ENCODE measurements at regions not wholly inside any gene's neighbourhood (a gene's known extent, or its start where the extent isn't known, plus 50 kb on each side); places are given as distances from the start of the nearest gene placed in this dataset.

DNA sequence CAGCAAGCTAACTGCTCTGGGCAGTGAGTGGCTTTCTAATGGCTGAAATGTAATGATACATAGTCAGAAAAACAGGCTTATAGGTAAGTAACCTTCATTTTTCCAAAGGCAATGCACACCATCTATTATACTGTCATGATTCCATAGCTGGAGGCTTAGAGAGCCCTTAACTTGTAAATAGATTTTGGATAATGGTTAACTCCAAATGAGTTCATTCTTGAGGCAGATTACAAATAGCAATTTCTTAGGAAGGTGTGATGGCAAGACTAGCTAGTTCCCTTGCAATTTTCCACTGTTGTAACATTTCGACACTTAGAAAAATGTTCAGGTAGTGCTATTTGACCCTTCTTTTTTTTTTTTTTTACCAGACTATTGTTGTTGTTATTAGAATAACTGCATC, 789.8 kb upstream of the PCDH9 start:
- no peak overlapping the region for H3K9ac ChIP-seq (ENCODE audit: low read depth, low read length)
- H3K4me1 ChIP-seq (ENCODE audit: control insufficient read depth, insufficient read depth, low read length), result peaks cover 28% of the 10 kb centered on the region
- no peaks in the 10 kb centered on the region for H3K9me3 ChIP-seq (ENCODE audit: control insufficient read depth, insufficient read depth, low read length)
- no peak overlapping the region for H3K4me3 ChIP-seq (ENCODE audit: low read depth, low read length)
- no peaks in the 10 kb centered on the region for H3K27me3 ChIP-seq (ENCODE audit: control insufficient read depth, insufficient read depth, low read length)
- H3K36me3 ChIP-seq (ENCODE audit: control insufficient read depth, insufficient read depth, low read length), result no peaks in the 10 kb centered on the region
- no peak overlapping the region for H3K27ac ChIP-seq (ENCODE audit: low read depth, low read length)

DNA sequence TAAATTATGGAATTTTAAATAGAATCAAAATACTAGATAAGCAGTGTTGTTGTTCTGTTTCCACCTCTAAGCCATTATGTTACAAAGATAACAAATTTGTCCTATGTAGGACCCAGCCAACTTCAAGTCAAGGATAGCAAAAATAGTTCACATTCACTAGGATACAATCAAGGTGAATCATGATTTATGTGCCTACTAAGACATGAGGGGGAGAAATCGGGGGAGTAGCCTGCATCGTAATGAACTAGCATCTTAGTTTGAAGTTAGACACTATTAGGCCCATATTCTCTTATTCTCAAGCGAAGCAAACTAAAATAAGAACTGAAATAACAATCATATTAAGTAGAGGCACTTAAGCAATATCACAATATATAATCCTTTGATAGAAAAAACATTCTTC, 779.4 kb upstream of the PCDH9 start:
- no peaks in the 10 kb centered on the region for H3K4me1 ChIP-seq (ENCODE audit: control insufficient read depth, insufficient read depth, low read length)

DNA sequence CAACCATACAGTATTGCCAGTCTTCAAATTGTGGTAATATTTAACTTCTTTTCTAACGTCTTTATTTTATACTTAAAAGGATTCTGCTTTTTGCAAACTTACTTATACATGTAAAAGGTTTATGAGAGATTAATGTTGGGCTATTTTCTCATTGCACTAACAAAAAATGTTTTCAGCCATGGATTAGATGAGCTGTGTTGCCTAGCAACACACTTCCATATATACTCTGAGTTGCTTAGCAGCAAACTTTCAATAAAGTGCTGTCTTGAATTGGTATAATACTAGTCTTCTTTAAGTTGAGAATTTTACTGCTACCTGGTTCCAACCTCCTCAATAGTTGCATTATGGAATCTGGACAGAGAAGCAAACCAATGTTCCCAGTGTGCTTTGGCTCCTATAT, 777.4 kb upstream of the PCDH9 start:
- H3K27me3 ChIP-seq (ENCODE audit: control insufficient read depth, insufficient read depth, low read length), result no peaks in the 10 kb centered on the region
- no peaks in the 10 kb centered on the region for H3K36me3 ChIP-seq (ENCODE audit: control insufficient read depth, insufficient read depth, low read length)
- H3K27ac ChIP-seq (ENCODE audit: low read depth, low read length), result no peak overlapping the region
- H3K9me3 ChIP-seq (ENCODE audit: control insufficient read depth, insufficient read depth, low read length), result no peaks in the 10 kb centered on the region
- H3K4me1 ChIP-seq (ENCODE audit: control insufficient read depth, insufficient read depth, low read length), result 0 out of 2 replicates have a peak, but pooled peaks cover 6% of the 10 kb centered on the region
- H3K9ac ChIP-seq (ENCODE audit: low read depth, low read length), result no peak overlapping the region
- H3K4me3 ChIP-seq (ENCODE audit: low read depth, low read length), result no peak overlapping the region

More for the DNA sequence above, 779.4 kb upstream of the PCDH9 start:
- Histone ChIP-seq H3K27me3 (ENCODE audit: control insufficient read depth, insufficient read depth, low read length) (no peaks in the 10 kb centered on the region), H3K4me3 (ENCODE audit: low read depth, low read length) (no peak overlapping the region), H3K27ac (ENCODE audit: low read depth, low read length) (no peak overlapping the region), H3K9ac (ENCODE audit: low read depth, low read length) (no peak overlapping the region), H3K36me3 (ENCODE audit: control insufficient read depth, insufficient read depth, low read length) (no peaks in the 10 kb centered on the region), H3K9me3 (ENCODE audit: control insufficient read depth, insufficient read depth, low read length) (no peaks in the 10 kb centered on the region)

DNA sequence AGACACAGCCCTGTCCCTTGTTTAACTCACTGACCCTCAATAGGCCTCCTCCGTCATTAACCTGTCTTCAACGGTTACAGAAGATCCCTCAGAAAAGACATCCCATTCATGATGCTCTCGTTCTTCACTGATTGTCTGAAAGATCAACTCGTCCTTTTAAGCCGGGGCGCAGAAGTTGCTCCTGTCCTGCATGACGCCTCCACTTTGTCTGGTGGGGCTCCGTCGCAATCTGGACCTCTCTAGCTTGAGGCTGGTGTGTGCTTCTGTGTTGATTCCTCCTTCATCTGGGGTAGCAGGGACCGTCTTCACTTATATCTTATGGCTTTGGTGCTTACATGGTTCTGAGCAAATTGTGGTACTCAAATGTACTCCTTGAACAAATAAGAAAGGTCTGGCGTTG, 766.0 kb upstream of the PCDH9 start:
- no peaks in the 10 kb centered on the region for H3K27me3 ChIP-seq (ENCODE audit: control insufficient read depth, insufficient read depth, low read length)
- H3K27ac ChIP-seq (ENCODE audit: low read depth, low read length), result no peak overlapping the region
- H3K9me3 ChIP-seq (ENCODE audit: control insufficient read depth, insufficient read depth, low read length), result no peaks in the 10 kb centered on the region
- H3K36me3 ChIP-seq (ENCODE audit: control insufficient read depth, insufficient read depth, low read length), result no peaks in the 10 kb centered on the region
- H3K4me1 ChIP-seq (ENCODE audit: control insufficient read depth, insufficient read depth, low read length), result no peaks in the 10 kb centered on the region
- no peak overlapping the region for H3K4me3 ChIP-seq (ENCODE audit: low read depth, low read length)
- no peak overlapping the region for H3K9ac ChIP-seq (ENCODE audit: low read depth, low read length)

DNA sequence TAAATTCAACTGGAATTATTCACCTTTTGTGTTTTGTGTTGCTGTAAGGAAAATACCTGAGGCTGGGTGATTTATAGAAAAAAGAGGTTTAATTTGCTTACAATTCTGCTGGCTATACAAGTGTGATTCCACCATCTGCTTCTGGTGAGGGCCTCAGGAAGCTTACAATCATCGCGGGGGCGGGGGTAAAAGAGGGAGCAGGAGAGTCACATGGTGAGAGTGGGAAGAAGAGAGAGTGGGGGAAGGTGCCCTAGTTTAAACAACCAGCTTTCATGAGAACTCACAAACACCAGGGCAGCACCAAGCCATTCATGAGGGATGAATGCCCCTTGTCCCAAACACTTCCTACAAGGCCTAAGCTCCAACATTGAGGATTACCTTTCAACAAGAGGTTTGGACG, 760.7 kb upstream of the PCDH9 start:
- no peaks in the 10 kb centered on the region for H3K4me1 ChIP-seq (ENCODE audit: control insufficient read depth, insufficient read depth, low read length)

DNA sequence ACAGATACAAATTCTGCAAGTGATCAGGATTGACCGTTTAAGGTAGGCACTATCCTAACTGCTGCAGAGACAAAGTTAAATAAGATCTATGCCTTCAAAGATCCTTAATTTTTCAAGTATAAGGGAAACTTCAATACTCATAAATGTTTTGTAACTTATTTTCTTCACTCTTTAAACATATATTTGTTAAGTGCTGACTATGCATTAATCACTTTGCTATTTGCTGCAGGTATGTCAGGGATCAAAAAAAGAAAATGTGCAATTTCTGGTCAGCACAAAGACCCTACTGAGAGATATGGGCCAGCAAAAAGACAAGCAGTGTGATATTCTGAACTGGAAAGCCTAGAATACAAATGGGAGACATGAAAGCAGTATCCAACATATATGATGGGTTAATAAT, 756.1 kb upstream of the PCDH9 start:
- no peak overlapping the region for H3K4me3 ChIP-seq (ENCODE audit: low read depth, low read length)
- H3K4me1 ChIP-seq (ENCODE audit: control insufficient read depth, insufficient read depth, low read length), result no peaks in the 10 kb centered on the region
- no peaks in the 10 kb centered on the region for H3K36me3 ChIP-seq (ENCODE audit: control insufficient read depth, insufficient read depth, low read length)
- H3K9ac ChIP-seq (ENCODE audit: low read depth, low read length), result no peak overlapping the region
- H3K27me3 ChIP-seq (ENCODE audit: control insufficient read depth, insufficient read depth, low read length), result no peaks in the 10 kb centered on the region
- H3K9me3 ChIP-seq (ENCODE audit: control insufficient read depth, insufficient read depth, low read length), result no peaks in the 10 kb centered on the region
- H3K27ac ChIP-seq (ENCODE audit: low read depth, low read length), result no peak overlapping the region

More for the DNA sequence above, 760.7 kb upstream of the PCDH9 start:
- H3K27me3 ChIP-seq (ENCODE audit: control insufficient read depth, insufficient read depth, low read length), result no peaks in the 10 kb centered on the region
- no peaks in the 10 kb centered on the region for H3K9me3 ChIP-seq (ENCODE audit: control insufficient read depth, insufficient read depth, low read length)
- H3K9ac ChIP-seq (ENCODE audit: low read depth, low read length), result no peak overlapping the region
- no peak overlapping the region for H3K4me3 ChIP-seq (ENCODE audit: low read depth, low read length)
- no peaks in the 10 kb centered on the region for H3K36me3 ChIP-seq (ENCODE audit: control insufficient read depth, insufficient read depth, low read length)
- no peak overlapping the region for H3K27ac ChIP-seq (ENCODE audit: low read depth, low read length)

DNA sequence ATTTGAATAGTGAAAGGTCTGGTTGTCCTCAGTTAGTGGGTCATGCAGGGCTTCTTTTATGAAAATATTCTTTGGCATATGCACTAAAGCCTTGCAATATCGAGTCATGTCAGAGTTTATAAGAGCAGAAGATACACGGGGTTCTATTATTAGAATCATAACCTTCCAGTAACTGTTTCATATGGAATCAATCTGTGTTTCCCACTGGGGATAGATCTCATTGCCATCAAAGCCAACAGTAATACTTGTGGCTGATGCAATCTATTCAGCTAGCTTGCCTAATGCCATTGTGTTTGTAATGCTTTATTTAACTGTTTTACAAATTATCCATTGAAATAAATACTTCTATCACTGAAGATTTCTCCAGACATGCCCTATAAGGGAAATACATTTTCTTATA, 746.9 kb upstream of the PCDH9 start:
- Histone ChIP-seq H3K4me1 (ENCODE audit: control insufficient read depth, insufficient read depth, low read length) (peaks cover 3% of the 10 kb centered on the region; the same call in 1 of the 2 replicates), H3K27me3 (ENCODE audit: control insufficient read depth, insufficient read depth, low read length) (no peaks in the 10 kb centered on the region), H3K27ac (ENCODE audit: low read depth, low read length) (no peak overlapping the region), H3K9me3 (ENCODE audit: control insufficient read depth, insufficient read depth, low read length) (no peaks in the 10 kb centered on the region), H3K4me3 (ENCODE audit: low read depth, low read length) (no peak overlapping the region), H3K9ac (ENCODE audit: low read depth, low read length) (no peak overlapping the region), H3K36me3 (ENCODE audit: control insufficient read depth, insufficient read depth, low read length) (no peaks in the 10 kb centered on the region)

DNA sequence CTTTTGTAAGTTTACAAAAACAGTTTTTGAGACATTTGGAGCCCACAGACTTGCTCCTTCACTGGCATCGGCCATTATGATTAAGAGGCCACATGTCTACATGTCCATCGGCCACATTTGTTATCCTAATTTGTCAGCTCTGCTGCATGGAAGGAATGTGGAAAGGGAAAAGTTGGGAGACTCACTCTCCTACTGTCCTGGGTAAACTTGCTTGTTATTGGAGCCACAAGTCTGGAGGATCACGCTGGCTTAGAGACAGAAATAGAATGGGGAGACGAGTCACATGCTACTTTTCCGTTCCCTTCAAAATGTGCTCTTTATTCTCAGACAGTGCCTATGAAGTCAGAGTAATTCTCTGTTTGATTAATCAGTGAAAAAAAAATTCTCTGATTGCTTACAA, 741.2 kb upstream of the PCDH9 start:
- no peak overlapping the region for H3K9ac ChIP-seq (ENCODE audit: low read depth, low read length)
- no peaks in the 10 kb centered on the region for H3K4me1 ChIP-seq (ENCODE audit: control insufficient read depth, insufficient read depth, low read length)
- H3K4me3 ChIP-seq (ENCODE audit: low read depth, low read length), result no peak overlapping the region
- H3K27ac ChIP-seq (ENCODE audit: low read depth, low read length), result no peak overlapping the region
- no peaks in the 10 kb centered on the region for H3K27me3 ChIP-seq (ENCODE audit: control insufficient read depth, insufficient read depth, low read length)
- no peaks in the 10 kb centered on the region for H3K36me3 ChIP-seq (ENCODE audit: control insufficient read depth, insufficient read depth, low read length)
- no peaks in the 10 kb centered on the region for H3K9me3 ChIP-seq (ENCODE audit: control insufficient read depth, insufficient read depth, low read length)

DNA sequence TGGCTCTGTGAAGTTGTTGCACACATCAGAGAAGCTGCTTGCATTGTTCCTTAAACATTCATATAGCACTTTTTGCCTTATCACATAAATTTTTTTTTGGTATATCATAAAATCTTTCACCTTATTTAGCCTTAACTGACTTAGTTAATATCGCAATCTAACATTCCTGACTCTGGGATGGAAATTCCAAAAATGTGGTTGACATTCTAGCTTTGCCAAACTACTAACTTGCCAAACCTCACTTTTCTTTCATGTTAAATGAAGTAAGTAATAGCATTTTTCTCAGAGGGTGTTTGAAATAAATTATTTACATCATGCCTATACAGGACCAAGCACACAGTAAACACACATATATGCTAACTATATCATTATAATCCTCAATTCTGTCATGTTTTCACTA, 736.9 kb upstream of the PCDH9 start:
- Histone ChIP-seq H3K4me3 (ENCODE audit: low read depth, low read length) (no peak overlapping the region), H3K27ac (ENCODE audit: low read depth, low read length) (no peak overlapping the region), H3K36me3 (ENCODE audit: control insufficient read depth, insufficient read depth, low read length) (no peaks in the 10 kb centered on the region)

DNA sequence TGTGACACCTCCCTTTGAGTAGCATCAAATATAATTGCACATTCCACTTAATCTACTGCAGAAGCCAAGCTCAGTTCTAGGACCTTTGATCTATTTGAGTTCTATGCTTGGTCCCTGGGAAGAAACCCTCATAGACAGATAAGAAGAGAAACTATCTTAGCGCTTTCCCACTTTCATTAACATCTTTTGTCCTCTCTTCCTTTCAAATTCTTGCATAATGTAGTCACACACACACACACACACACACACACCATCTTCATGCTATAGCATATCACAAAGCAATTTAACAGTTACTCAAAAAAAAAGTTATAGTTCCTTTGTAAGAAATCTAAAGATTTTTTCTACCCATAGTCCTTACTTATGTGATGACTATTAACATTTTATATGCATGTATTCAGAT, 735.9 kb upstream of the PCDH9 start:
- Histone ChIP-seq H3K36me3 (ENCODE audit: control insufficient read depth, insufficient read depth, low read length) (no peaks in the 10 kb centered on the region), H3K27me3 (ENCODE audit: control insufficient read depth, insufficient read depth, low read length) (no peaks in the 10 kb centered on the region), H3K9me3 (ENCODE audit: control insufficient read depth, insufficient read depth, low read length) (no peaks in the 10 kb centered on the region), H3K27ac (ENCODE audit: low read depth, low read length) (peak overlapping the region; percentile 5), H3K4me3 (ENCODE audit: low read depth, low read length) (no peak overlapping the region), H3K4me1 (ENCODE audit: control insufficient read depth, insufficient read depth, low read length) (peaks cover 4% of the 10 kb centered on the region; the same call in 1 of the 2 replicates), H3K9ac (ENCODE audit: low read depth, low read length) (no peak overlapping the region)

More for the DNA sequence above, 736.9 kb upstream of the PCDH9 start:
- Histone ChIP-seq H3K9ac (ENCODE audit: low read depth, low read length) (no peak overlapping the region), H3K4me1 (ENCODE audit: control insufficient read depth, insufficient read depth, low read length) (peaks cover 4% of the 10 kb centered on the region; the same call in 1 of the 2 replicates), H3K27me3 (ENCODE audit: control insufficient read depth, insufficient read depth, low read length) (no peaks in the 10 kb centered on the region), H3K9me3 (ENCODE audit: control insufficient read depth, insufficient read depth, low read length) (no peaks in the 10 kb centered on the region)

DNA sequence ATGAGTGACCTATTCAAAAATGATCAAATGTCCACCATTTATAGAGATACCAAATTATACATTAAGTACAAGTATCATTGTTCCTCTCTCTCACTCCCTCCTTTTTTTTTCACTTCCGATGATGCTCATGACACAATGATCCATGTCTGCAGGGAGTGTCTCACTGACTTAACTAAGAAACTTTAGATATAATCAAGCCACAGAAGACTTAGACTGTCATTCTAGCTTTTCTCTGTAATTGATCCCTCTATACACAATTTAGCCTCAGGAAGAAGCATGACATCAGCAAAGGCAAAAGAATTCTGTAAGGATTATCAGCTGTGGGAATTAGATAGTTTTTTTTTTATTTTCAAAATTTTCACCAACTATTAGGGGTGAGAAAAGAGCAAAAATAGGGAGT, 734.9 kb upstream of the PCDH9 start:
- Histone ChIP-seq H3K27me3 (ENCODE audit: control insufficient read depth, insufficient read depth, low read length) (no peaks in the 10 kb centered on the region), H3K9me3 (ENCODE audit: control insufficient read depth, insufficient read depth, low read length) (no peaks in the 10 kb centered on the region), H3K9ac (ENCODE audit: low read depth, low read length) (no peak overlapping the region), H3K36me3 (ENCODE audit: control insufficient read depth, insufficient read depth, low read length) (no peaks in the 10 kb centered on the region), H3K27ac (ENCODE audit: low read depth, low read length) (no peak overlapping the region), H3K4me1 (ENCODE audit: control insufficient read depth, insufficient read depth, low read length) (peaks cover 4% of the 10 kb centered on the region; the same call in 1 of the 2 replicates), H3K4me3 (ENCODE audit: low read depth, low read length) (no peak overlapping the region)

DNA sequence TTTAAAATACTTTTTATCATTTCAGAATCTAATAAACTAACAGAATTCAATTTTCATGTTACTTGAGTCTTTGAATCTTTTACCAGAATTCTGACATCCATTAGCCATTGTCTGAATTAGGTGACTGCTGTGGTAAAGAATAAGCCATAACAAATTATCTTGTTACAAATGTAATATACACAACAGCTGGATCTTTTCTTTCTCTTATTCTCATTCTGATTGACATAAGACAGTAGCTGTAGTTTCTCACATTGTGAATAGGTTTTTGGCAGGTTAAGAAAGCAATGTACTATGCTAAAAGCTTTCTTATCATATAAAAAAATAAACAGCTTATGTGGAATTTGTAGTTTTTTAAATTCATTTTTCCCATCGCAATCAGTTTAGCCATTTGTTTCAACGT, 734.0 kb upstream of the PCDH9 start:
- Histone ChIP-seq H3K9me3 (ENCODE audit: control insufficient read depth, insufficient read depth, low read length) (no peaks in the 10 kb centered on the region), H3K27ac (ENCODE audit: low read depth, low read length) (no peak overlapping the region)

More for the DNA sequence above, 734.0 kb upstream of the PCDH9 start:
- no peaks in the 10 kb centered on the region for H3K27me3 ChIP-seq (ENCODE audit: control insufficient read depth, insufficient read depth, low read length)
- H3K36me3 ChIP-seq (ENCODE audit: control insufficient read depth, insufficient read depth, low read length), result no peaks in the 10 kb centered on the region
- H3K4me3 ChIP-seq (ENCODE audit: low read depth, low read length), result no peak overlapping the region
- peaks cover 4% of the 10 kb centered on the region; the same call in 1 of the 2 replicates for H3K4me1 ChIP-seq (ENCODE audit: control insufficient read depth, insufficient read depth, low read length)
- no peak overlapping the region for H3K9ac ChIP-seq (ENCODE audit: low read depth, low read length)

Data from HUES48 (cell line).